HUES48 (cell line): ENCODE measurements at regions not wholly inside any gene's neighbourhood (a gene's known extent, or its start where the extent isn't known, plus 50 kb on each side); places are given as distances from the start of the nearest gene placed in this dataset.

Source experiments
- H3K27ac ChIP-seq: one replicate; pipeline ENCODE4 v1.7.0; 2013; ENCODE audit warnings: low read depth, low read length, inconsistent platforms
- H3K27me3 ChIP-seq: 2 replicates; pipeline ENCODE4 v1.6.1; 2013; ENCODE audit warnings: mild to moderate bottlenecking, low read length; ENCODE audit not compliant: control insufficient read depth, insufficient read depth
- H3K36me3 ChIP-seq: 2 replicates; pipeline ENCODE4 v1.6.1; 2013; ENCODE audit warnings: low read length; ENCODE audit not compliant: control insufficient read depth, insufficient read depth
- H3K4me1 ChIP-seq: 2 replicates; pipeline ENCODE4 v1.6.1; 2013; ENCODE audit warnings: mild to moderate bottlenecking, low read length; ENCODE audit not compliant: control insufficient read depth, insufficient read depth
- H3K4me3 ChIP-seq: 2 replicates; pipeline ENCODE4 v1.5.1; 2013; ENCODE audit warnings: mild to moderate bottlenecking, low read depth, low read length
- H3K9ac ChIP-seq: 2 replicates; pipeline ENCODE4 v1.6.1; 2013; ENCODE audit warnings: mild to moderate bottlenecking, low read depth, low read length, moderate library complexity
- H3K9me3 ChIP-seq: 2 replicates; pipeline ENCODE4 v1.6.1; 2013; ENCODE audit warnings: low read length; ENCODE audit not compliant: control insufficient read depth, insufficient read depth

DNA sequence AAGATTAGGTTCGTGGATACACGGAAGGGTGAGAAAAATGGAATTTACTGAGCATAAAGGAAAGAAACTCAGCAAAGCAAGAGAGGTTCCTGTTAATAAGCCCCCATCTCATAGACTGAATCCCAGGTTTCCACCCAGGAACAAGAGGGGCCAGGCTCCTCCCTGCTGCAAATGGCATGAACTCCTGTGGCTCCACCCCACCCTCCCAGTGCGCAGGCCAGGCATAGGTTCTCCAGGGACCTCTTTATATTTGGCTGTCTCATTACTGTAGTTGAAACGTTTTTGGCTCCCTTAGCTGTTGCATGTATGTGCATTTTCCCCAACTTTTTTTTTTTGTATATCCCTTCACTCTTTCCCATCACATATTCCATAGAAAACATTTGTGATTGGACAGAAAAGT is 217.8 kb upstream of the NRP1 start:
- no peaks in the 10 kb centered on the region for H3K9me3 ChIP-seq
- H3K4me3 ChIP-seq: no peak overlapping the region
- peaks cover 29% of the 10 kb centered on the region for H3K4me1 ChIP-seq
- no peaks in the 10 kb centered on the region; the same call in 1 of the 2 replicates for H3K27me3 ChIP-seq
- H3K9ac ChIP-seq: no peak overlapping the region
- no peak overlapping the region for H3K27ac ChIP-seq
- H3K36me3 ChIP-seq: no peaks in the 10 kb centered on the region

DNA sequence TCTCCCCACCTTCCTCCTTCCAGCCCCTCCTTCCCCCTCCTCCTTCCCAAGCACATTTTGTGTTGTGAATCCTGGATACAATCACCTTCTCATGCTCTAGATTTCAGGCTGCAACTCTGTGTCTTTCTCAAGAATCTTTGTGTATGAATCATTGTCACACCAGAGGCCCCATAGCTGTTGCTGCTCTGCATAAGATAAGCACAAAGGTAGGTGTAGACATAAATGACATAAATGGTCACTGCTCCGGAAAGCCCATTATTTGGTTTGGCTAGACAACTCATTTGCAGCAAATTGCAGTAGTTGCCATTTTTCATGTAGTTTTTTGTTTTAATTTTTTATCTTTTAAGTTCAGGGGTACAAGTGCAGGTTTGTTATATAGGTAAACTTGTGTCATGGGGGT is 216.3 kb upstream of the NRP1 start:
- H3K4me3 ChIP-seq: no peak overlapping the region
- H3K9me3 ChIP-seq: no peaks in the 10 kb centered on the region
- H3K9ac ChIP-seq: no peak overlapping the region
- H3K36me3 ChIP-seq: no peaks in the 10 kb centered on the region
- peaks cover 29% of the 10 kb centered on the region for H3K4me1 ChIP-seq
- H3K27ac ChIP-seq: no peak overlapping the region
- no peaks in the 10 kb centered on the region; the same call in 1 of the 2 replicates for H3K27me3 ChIP-seq

DNA sequence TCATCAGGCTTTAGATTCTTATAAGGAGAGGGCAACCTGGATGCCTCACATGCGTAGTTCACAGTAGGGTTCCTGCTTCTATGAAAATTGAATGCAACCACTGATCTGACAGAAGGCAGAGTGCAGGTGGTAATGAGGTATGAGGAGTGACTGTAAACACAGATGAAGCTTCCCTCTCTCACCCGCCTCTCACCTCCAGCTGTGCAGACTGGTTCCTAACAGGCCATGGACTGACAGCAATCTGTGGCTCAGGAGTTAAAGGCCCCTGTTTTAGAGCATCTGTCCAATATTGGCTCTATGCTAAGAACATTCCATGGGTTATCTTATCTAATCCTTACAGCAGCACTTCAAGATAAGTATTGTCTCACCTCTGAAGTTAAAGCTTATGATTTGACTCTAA is 213.5 kb upstream of the NRP1 start:
- H3K9me3 ChIP-seq: no peaks in the 10 kb centered on the region
- H3K9ac ChIP-seq: no peak overlapping the region
- H3K36me3 ChIP-seq: no peaks in the 10 kb centered on the region
- H3K27ac ChIP-seq: no peak overlapping the region
- H3K4me3 ChIP-seq: no peak overlapping the region
- no peaks in the 10 kb centered on the region; the same call in 1 of the 2 replicates for H3K27me3 ChIP-seq
- H3K4me1 ChIP-seq: peaks cover 12% of the 10 kb centered on the region; the same call in 1 of the 2 replicates

DNA sequence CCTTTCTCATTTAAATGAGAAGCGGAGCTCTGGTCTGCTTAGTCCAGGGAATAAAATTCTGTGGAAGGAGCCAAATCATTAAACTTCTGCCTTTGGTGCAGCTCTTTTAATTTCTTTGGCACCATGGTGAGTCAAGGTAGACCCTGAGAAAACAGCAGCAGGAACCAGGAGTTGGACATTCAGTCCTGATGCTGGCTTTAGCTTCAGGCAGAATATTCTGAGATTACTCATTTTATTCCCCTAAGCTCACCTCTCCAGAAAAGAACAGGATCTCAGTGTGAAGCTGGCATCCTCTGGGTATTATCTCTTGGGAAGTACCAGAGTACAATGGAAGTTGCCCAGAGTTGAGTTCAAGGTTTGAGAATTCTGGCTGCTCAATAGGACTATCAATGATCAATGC is 211.6 kb upstream of the NRP1 start:
- Histone ChIP-seq H3K36me3 (no peaks in the 10 kb centered on the region), H3K9me3 (no peaks in the 10 kb centered on the region), H3K4me3 (no peak overlapping the region)

DNA sequence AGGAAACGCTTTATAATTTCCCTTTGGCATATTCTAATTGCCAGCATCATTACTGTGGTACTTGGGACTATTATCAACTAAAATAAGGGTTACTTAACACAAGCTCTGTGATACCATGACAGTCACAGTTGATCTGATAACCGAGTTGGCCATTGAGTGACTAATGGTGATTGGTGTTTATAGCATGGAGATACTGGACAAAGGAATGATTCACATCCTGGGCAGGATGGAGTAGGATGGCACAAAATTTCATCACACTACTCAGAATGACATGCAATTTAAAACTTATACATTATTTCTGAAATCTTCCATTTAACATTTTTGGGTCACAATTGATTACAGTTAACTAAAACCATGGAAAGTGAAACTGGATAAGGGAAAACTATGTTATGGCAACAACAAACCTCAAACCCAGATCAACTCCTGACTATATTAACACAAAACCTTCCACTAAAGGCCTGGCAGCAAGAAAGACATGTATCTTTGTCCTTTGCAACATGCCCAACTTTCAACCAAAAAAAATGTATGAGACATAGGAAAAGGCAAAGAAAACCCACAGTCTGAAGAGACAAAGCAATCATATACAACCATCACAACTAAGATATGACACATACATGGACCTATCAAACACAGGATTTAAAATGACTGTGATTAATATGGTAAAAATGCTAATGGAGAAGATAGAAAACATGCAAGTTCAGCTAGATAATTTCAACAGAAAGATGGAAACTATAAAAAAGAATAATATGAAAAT is 208.5 kb upstream of the NRP1 start:
- no peaks in the 10 kb centered on the region for H3K4me1 ChIP-seq
- no peaks in the 10 kb centered on the region for H3K9me3 ChIP-seq
- H3K27ac ChIP-seq: no peak overlapping the region
- H3K36me3 ChIP-seq: no peaks in the 10 kb centered on the region
- no peak overlapping the region for H3K9ac ChIP-seq
- no peaks in the 10 kb centered on the region for H3K27me3 ChIP-seq
- H3K4me3 ChIP-seq: no peak overlapping the region

More for the DNA sequence above, 211.6 kb upstream of the NRP1 start:
- H3K27ac ChIP-seq: no peak overlapping the region
- 0 out of 2 replicates have a peak, but pooled peaks cover 2% of the 10 kb centered on the region for H3K4me1 ChIP-seq
- no peak overlapping the region for H3K9ac ChIP-seq
- no peaks in the 10 kb centered on the region for H3K27me3 ChIP-seq

DNA sequence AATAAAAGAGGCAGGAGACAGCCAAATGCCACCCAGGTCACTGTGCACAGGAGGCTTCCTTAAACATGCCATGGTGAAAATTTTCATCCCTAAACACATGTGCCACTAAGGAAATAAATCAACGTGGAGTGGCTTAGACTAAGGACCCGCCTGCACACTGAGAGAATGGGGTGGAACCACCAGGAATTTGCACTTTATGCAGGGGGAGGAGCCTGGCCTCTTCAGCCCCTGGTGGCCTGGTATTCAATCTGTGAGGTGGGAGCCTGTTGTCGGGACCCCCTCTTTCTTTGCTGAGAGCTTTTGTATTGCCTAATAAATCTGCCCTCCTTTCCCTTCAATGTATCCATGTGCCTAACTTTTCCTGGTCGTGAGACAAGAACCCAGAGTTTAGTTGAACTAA is 204.6 kb upstream of the NRP1 start:
- no peaks in the 10 kb centered on the region for H3K27me3 ChIP-seq
- H3K27ac ChIP-seq: no peak overlapping the region
- H3K9ac ChIP-seq: no peak overlapping the region
- no peaks in the 10 kb centered on the region for H3K9me3 ChIP-seq
- peaks cover 10% of the 10 kb centered on the region; the same call in 1 of the 2 replicates for H3K4me1 ChIP-seq
- no peak overlapping the region for H3K4me3 ChIP-seq
- no peaks in the 10 kb centered on the region for H3K36me3 ChIP-seq

DNA sequence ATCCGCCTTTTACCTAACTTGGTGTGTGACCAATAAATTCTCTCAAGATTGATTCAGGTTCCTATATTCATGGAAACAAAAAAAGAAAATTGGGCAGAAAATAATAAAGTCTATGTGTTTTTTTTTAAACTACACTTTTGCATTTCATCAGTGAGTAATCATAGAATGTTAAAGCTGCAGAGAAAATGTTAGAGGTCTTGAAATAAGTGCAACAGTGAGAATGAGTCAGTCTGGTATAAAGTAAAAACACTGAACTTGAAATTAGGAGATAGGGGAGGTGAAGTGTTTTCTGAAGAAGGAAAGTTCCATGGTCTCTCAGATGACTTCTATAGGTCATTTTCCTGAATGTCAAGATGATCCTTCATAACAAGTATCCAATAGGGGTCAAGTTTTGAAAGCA is 202.6 kb upstream of the NRP1 start:
- Histone ChIP-seq H3K9me3 (no peaks in the 10 kb centered on the region), H3K4me3 (no peak overlapping the region), H3K4me1 (peaks cover 14% of the 10 kb centered on the region; the same call in 1 of the 2 replicates), H3K9ac (no peak overlapping the region), H3K27ac (no peak overlapping the region), H3K27me3 (no peaks in the 10 kb centered on the region), H3K36me3 (no peaks in the 10 kb centered on the region)

DNA sequence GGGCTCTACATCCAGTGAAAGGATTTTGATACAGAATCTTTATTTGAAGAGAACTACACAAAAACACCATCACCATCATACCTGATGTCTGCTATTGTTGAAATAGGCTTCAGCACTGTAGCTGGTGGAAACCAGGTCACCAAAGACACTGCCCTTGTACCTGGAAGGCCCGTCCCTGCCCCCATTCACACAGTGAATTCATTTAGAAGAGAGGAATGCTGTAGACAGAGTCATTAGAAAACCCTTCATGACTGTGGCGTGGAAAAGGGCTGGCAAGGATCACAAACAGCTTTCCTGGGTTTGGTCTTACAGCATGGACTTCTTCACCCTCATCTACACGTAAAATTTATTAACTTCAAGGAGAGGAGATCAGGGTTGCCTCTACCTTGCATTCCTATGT is 202.0 kb upstream of the NRP1 start:
- Histone ChIP-seq H3K27me3 (no peaks in the 10 kb centered on the region), H3K4me3 (no peak overlapping the region), H3K9me3 (no peaks in the 10 kb centered on the region), H3K4me1 (peaks cover 17% of the 10 kb centered on the region), H3K27ac (no peak overlapping the region), H3K9ac (no peak overlapping the region), H3K36me3 (no peaks in the 10 kb centered on the region)

DNA sequence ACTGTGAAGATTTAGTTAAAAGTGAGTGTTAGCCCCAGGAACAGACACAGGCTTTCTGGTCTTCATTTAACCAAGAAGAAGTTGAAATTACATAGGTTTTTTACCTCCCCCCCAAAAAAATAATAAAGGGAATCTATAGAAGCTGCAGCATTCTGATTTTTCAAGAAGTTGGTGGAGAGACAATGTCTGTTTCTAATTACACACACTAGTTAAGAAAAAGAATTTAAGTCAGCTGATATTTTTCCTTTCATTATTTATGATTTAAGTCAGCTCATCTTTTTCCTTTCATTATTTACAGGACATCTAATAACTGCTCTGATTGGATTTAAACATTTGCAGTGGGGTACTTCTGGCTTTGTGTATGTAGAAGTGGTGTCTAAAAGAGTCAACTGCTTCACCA is 201.4 kb upstream of the NRP1 start:
- Histone ChIP-seq H3K27ac (no peak overlapping the region), H3K36me3 (no peaks in the 10 kb centered on the region), H3K27me3 (no peaks in the 10 kb centered on the region), H3K4me1 (peaks cover 23% of the 10 kb centered on the region), H3K9ac (no peak overlapping the region), H3K9me3 (no peaks in the 10 kb centered on the region), H3K4me3 (no peak overlapping the region)

DNA sequence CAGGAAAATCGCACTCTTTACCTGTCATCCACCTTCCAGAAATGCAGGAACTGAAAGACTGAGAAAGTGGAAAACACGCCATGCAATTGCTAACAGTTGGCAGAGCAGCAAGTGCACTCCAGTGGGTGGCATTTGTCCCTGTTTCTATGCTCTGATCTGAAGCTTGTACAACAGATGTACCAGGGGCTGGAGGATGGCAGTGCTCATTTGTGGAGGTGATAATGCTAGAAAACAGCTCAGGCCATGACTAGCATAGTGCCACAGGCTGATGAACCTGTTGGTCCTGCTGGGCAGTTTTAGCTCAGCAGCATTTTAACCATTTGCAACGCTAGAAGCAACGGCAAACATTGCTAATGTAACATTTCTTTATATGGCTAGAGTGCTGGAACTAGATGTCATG is 199.9 kb upstream of the NRP1 start:
- no peaks in the 10 kb centered on the region for H3K9me3 ChIP-seq
- H3K27me3 ChIP-seq: no peaks in the 10 kb centered on the region
- no peak overlapping the region for H3K27ac ChIP-seq
- peaks cover 23% of the 10 kb centered on the region for H3K4me1 ChIP-seq
- H3K36me3 ChIP-seq: no peaks in the 10 kb centered on the region
- no peak overlapping the region for H3K9ac ChIP-seq
- H3K4me3 ChIP-seq: no peak overlapping the region

DNA sequence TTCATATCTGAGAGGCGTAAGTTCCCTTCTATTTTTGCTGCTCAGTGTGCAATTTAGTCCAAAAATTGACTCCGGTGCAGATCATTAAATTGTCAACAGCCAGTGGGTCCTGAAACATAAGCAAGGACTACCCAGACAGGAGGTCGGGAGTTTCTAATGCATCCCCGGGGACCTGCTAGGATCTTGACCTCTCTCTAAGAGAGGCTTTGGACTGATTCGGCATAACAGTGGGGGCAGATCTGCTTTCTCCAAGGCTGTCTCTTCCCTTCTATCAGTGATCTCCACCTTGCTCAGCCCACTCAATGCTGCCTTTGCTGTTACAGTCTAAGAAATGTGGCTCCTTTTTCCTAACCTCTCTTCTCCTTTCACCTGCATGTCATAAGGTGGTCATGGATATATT is 199.1 kb upstream of the NRP1 start:
- Histone ChIP-seq H3K27ac (no peak overlapping the region), H3K9me3 (no peaks in the 10 kb centered on the region), H3K27me3 (no peaks in the 10 kb centered on the region), H3K36me3 (no peaks in the 10 kb centered on the region), H3K9ac (no peak overlapping the region), H3K4me3 (no peak overlapping the region), H3K4me1 (peaks cover 23% of the 10 kb centered on the region)
